GM10266 (cell line): ENCODE measurements at regions not wholly inside any gene's neighbourhood (a gene's known extent, or its start where the extent isn't known, plus 50 kb on each side); places are given as distances from the start of the nearest gene placed in this dataset.

Experiments used
- DNase-seq: peaks from one replicate; pipeline ENCODE4 v3.0.0; 2012; ENCODE audit errors: extremely low spot score
- TF ChIP-seq, protein P1 (sequence below): IDR thresholded peaks from 2 replicates; pipeline ENCODE4 v1.5.1; 2012; ENCODE audit warnings: mild to moderate bottlenecking, low read depth; ENCODE audit not compliant: control insufficient read depth, insufficient read depth; ENCODE audit errors: missing control alignments

DNA sequence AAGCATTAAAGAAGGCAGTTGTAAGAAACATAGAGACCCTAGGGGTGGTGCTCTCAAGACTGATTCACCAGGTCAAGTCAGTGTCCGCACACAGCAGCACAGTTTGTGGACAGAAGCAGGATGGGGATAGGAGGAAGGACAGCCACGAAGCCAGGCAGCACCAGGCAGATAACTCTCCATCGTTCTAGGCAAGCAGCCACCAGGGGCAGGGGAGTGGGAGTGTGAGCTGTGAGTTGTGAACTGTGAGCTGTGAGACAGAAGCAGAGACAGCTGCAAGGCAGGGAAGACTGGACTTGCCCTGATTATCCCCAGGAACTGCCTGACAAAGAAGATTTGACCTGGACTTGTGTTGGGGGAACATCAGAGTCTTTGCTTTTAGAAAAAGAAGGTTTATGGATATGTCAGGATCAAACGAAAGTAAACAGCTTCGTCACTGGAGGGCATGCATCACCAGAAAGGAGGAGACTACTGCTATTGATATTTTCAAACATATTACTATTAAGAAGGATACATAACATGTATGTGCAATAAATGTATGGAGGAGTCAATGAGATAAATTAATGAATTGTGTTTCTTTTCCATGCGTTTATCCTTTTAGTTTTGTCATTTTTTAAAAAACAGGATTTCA is 286.1 kb downstream of the IRS2 start:
- no peak for DNase-seq
- TF ChIP-seq, protein P1, sequence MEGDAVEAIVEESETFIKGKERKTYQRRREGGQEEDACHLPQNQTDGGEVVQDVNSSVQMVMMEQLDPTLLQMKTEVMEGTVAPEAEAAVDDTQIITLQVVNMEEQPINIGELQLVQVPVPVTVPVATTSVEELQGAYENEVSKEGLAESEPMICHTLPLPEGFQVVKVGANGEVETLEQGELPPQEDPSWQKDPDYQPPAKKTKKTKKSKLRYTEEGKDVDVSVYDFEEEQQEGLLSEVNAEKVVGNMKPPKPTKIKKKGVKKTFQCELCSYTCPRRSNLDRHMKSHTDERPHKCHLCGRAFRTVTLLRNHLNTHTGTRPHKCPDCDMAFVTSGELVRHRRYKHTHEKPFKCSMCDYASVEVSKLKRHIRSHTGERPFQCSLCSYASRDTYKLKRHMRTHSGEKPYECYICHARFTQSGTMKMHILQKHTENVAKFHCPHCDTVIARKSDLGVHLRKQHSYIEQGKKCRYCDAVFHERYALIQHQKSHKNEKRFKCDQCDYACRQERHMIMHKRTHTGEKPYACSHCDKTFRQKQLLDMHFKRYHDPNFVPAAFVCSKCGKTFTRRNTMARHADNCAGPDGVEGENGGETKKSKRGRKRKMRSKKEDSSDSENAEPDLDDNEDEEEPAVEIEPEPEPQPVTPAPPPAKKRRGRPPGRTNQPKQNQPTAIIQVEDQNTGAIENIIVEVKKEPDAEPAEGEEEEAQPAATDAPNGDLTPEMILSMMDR = no peak

- TF ChIP-seq, protein P1 = no peak
- no peak for DNase-seq
Measured at GRCh38 chr13:109497917-109498316, 288.5 kb downstream of the IRS2 start.

- DNase-seq = no peak
- TF ChIP-seq, protein P1 = no peak
Measured at GRCh38 chr13:109496216-109496615, 290.2 kb downstream of the IRS2 start.

GRCh38 chr13:109494925-109495369 is 291.4 kb downstream of the IRS2 start:
- TF ChIP-seq, protein P1 = no peak
- DNase-seq = no peak

DNA sequence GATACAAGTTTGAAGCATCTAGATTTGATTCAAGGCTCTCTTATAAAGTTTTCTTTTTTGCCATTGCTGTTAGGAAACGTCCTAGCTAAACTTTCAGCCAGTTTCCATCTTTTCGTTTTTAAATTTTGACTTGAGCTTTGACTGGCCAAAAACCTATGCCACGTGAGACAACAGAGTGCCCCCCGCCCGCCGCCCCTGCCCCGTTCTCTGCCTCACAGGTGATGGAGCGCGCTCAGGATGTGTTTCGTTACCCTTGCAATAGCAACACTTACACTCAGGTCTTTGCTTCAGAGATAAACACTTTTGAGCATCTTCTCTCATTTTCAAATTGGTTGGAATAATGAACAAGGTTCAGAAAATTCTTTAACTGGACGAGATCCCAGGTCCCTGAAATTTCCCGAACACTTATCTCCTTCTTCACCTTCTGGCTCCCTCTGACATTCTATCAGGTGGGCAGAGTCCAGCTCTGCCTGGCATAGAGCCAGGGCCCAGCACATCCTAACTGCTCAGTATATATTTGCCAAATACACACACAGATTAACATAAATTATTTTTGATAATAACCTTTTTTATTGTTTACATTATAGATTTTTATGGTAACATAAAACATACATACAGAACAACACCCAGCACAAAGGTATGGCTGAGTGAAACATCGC is 301.1 kb downstream of the IRS2 start:
- TF ChIP-seq, protein P1 = no peak

DNA sequence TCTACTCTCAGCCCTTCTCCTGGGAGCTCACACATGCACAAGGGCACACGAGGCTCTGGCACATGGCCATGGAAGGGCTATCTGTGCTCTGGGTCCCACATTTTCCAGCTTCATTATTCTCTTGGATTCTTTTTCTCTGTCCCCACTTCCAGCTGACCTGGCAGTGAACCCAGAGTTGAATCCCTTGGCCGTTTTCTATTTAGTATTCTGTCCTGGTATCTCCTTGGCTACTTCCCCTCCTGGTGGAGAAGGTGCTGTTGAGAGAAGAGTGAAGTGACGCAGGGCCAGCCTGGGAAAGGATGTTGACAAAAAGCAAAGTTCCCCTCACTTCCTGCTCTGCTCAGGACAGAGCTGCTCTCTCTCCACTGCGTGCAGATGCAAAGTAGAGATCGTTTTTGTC is 303.1 kb downstream of the IRS2 start:
- DNase-seq = no peak

More for the DNA sequence above, 301.1 kb downstream of the IRS2 start:
- no peak for DNase-seq

GRCh38 chr13:109481040-109481439 is 305.3 kb downstream of the IRS2 start:
- TF ChIP-seq, protein P1 = no peak
- no peak for DNase-seq

More for the DNA sequence above, 303.1 kb downstream of the IRS2 start:
- TF ChIP-seq, protein P1 = no peak
